Psoas muscle (tissue), 7 donors: ENCODE measurements at regions not wholly inside any gene's neighbourhood (a gene's known extent, or its start where the extent isn't known, plus 50 kb on each side); places are given as distances from the start of the nearest gene placed in this dataset.

Source experiments
- ATAC-seq, 4 donors: fragments of 200-7000 bp; cut with Tn5 transposase; one replicate each; pipeline ENCODE4 v1.9.1; 2020; ENCODE audit warnings: moderate library complexity in 3 of 4, mild to moderate bottlenecking in 2 of 4
- DNase-seq, 2 donors: peaks; one replicate each; pipeline ENCODE4 v3.0.0-alpha.2; 2020
- H3K27ac ChIP-seq: fragments of 200-600 bp; one replicate; pipeline ENCODE4 v1.8.0; 2022
- H3K27me3 ChIP-seq, 3 donors: fragments of 200-600 bp in 1 of 3; one replicate each; pipeline versions ENCODE4 v1.6.1 to v1.8.0; 2013 to 2022; ENCODE audit warnings: low read length in 2 of 3, mild to moderate bottlenecking in 2 of 3, moderate library complexity in 1 of 3; ENCODE audit not compliant: insufficient read depth in 3 of 3
- H3K36me3 ChIP-seq, 2 donors: fragments of 200-600 bp in 1 of 2; one replicate each; pipeline versions ENCODE4 v1.6.1 to v1.8.0; 2013 to 2022; ENCODE audit warnings: low read depth in 1 of 2, mild to moderate bottlenecking in 1 of 2, moderate library complexity in 1 of 2; ENCODE audit not compliant: insufficient read depth in 1 of 2
- H3K4me1 ChIP-seq: fragments of 200-600 bp; one replicate; pipeline ENCODE4 v1.8.0; 2022
- H3K4me3 ChIP-seq: fragments of 200-600 bp; one replicate; pipeline ENCODE4 v1.8.0; 2022; ENCODE audit warnings: mild to moderate bottlenecking
- H3K9me3 ChIP-seq: fragments of 200-600 bp; one replicate; pipeline ENCODE4 v1.8.0; 2022
- CTCF ChIP-seq: fragments of 200-600 bp; IDR thresholded peaks from one replicate; pipeline ENCODE4 v1.8.0; 2022; ENCODE audit warnings: antibody characterized with exemption
- WGBS, 3 donors: extraction: QIAGEN DNeasy Blood & Tissue Kit; methylation state at CpG; one replicate each; pipeline versions ENCODE4 v1.1.6 to v1.1.7; 2013; 5-methylcytosine and 5-hydroxymethylcytosine counted together
- intact Hi-C, 2 donors: fragments of 100-400 bp; cut with DNase I; formaldehyde crosslinking; loops; one replicate each; pipeline versions ENCODE4 v1.11.0 to v1.14.2; 2022
- donor health status: healthy with polysubstance abuse.
- donor health status: DM: no; HTN: no; CAD: no; lungs with moderate emphysema.
- donor health status: Bipolar disorder and iron deficiency.
- donor health status: healthy.
- donor health status: DM: yes; HTN: yes; CAD: no.
- donor health status: DM: no; HTN: no; CAD: no.
- donor health status: DM: yes; HTN: yes; CAD: no.

- no peak for DNase-seq
- no peak for TF ChIP-seq CTCF
- intact Hi-C loops: loop anchor here in 1 of 2 donors (5.0 to 10.0 kb wide), 2 partner anchors 232 to 595 kb away; no protein-coding TSS in a partner anchor
Measured at GRCh38 chr12:4849795-4850345, 59.8 kb upstream of the KCNA1 start.

GRCh38 chr12:4850857-4851380 is 58.8 kb upstream of the KCNA1 start:
- Histone ChIP-seq H3K4me3 (no peak overlapping the region), H3K9me3 (no peaks in the 10 kb centered on the region), H3K36me3 (no peaks in the 10 kb centered on the region), H3K27me3 (no peaks in the 10 kb centered on the region), H3K4me1 (no peaks in the 10 kb centered on the region), H3K27ac (no peak overlapping the region)
- intact Hi-C loops: loop anchor here in 1 of 2 donors (5.0 to 10.0 kb wide), 2 partner anchors 231 to 594 kb away; no protein-coding TSS in a partner anchor
- ATAC-seq (no peak), DNase-seq (no peak)
- no peak for TF ChIP-seq CTCF
- 86 to 94% (median 90%) methylated on average over 9 of the region's 9 CpGs for WGBS, 3 donors

More at GRCh38 chr12:4849795-4850345, 59.8 kb upstream of the KCNA1 start:
- 71 to 72% (median 71%) methylated on average over 18 of the region's 18 CpGs for WGBS, 3 donors
- Histone ChIP-seq H3K4me1 (no peaks in the 10 kb centered on the region), H3K9me3 (no peaks in the 10 kb centered on the region), H3K27me3 (no peaks in the 10 kb centered on the region), H3K27ac (no peak overlapping the region), H3K4me3 (no peak overlapping the region), H3K36me3 (no peaks in the 10 kb centered on the region)
- no peak for ATAC-seq

- H3K27ac ChIP-seq: no peak overlapping the region
Measured at GRCh38 chr12:4852308-4852707, 57.4 kb upstream of the KCNA1 start.

GRCh38 chr12:4852911-4853310 is 56.8 kb upstream of the KCNA1 start:
- intact Hi-C loops: loop anchor here in 1 of 2 donors (5.0 to 10.0 kb wide), 2 partner anchors 229 to 592 kb away; no protein-coding TSS in a partner anchor
- no peak for TF ChIP-seq CTCF
- ATAC-seq: no peak
- no peaks in the 10 kb centered on the region for H3K27me3 ChIP-seq
- no peaks in the 10 kb centered on the region for H3K36me3 ChIP-seq
- 90 to 92% (median 90%) methylated on average over 12 of the region's 12 CpGs for WGBS, 3 donors
- DNase-seq: no peak
- H3K27ac ChIP-seq: no peak overlapping the region
- H3K4me1 ChIP-seq: peaks cover 6% of the 10 kb centered on the region
- no peak overlapping the region for H3K4me3 ChIP-seq
- no peaks in the 10 kb centered on the region for H3K9me3 ChIP-seq

More at GRCh38 chr12:4852308-4852707, 57.4 kb upstream of the KCNA1 start:
- no peaks in the 10 kb centered on the region for H3K9me3 ChIP-seq
- WGBS, 3 donors: 86 to 97% (median 92%) methylated on average over 8 of the region's 8 CpGs
- no peaks in the 10 kb centered on the region for H3K27me3 ChIP-seq
- intact Hi-C loops: loop anchor here in 1 of 2 donors (5.0 to 10.0 kb wide), 2 partner anchors 230 to 592 kb away; no protein-coding TSS in a partner anchor
- H3K4me3 ChIP-seq: no peak overlapping the region
- DNase-seq (no peak), ATAC-seq (no peak)
- H3K4me1 ChIP-seq: no peaks in the 10 kb centered on the region
- no peaks in the 10 kb centered on the region for H3K36me3 ChIP-seq
- TF ChIP-seq CTCF: no peak
